ENCODE measurements at regions not wholly inside any gene's neighbourhood (a gene's known extent, or its start where the extent isn't known, plus 50 kb on each side); places are given as distances from the start of the nearest gene placed in this dataset.

DNA sequence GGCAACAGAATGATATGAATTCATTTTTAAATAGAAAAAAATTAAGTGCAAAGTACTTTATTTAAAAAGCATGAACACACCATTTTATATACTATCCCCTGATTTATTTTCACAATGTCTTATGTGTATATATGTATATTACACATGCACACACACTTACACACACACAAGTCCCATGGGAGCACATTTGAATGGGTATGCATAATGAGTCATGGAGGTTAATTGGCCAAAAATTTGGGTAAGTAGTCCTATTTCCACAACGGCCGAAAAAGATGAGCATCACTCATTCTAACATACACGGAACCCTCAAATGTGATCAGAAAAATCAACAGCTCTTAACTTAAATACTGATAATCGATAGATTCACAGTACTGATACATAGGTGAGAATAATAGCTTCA lies 97.4 kb upstream of the NABP1 start:
- TF ChIP-seq, protein P1, sequence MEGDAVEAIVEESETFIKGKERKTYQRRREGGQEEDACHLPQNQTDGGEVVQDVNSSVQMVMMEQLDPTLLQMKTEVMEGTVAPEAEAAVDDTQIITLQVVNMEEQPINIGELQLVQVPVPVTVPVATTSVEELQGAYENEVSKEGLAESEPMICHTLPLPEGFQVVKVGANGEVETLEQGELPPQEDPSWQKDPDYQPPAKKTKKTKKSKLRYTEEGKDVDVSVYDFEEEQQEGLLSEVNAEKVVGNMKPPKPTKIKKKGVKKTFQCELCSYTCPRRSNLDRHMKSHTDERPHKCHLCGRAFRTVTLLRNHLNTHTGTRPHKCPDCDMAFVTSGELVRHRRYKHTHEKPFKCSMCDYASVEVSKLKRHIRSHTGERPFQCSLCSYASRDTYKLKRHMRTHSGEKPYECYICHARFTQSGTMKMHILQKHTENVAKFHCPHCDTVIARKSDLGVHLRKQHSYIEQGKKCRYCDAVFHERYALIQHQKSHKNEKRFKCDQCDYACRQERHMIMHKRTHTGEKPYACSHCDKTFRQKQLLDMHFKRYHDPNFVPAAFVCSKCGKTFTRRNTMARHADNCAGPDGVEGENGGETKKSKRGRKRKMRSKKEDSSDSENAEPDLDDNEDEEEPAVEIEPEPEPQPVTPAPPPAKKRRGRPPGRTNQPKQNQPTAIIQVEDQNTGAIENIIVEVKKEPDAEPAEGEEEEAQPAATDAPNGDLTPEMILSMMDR (IDR thresholded peaks at IDR 0.05; ENCODE audit: borderline replicate concordance, extremely low read depth, low read length, poor library complexity, severe bottlenecking) = no peak
- no peak for TF ChIP-seq EZH2 (IDR thresholded peaks at IDR 0.05; ENCODE audit: borderline replicate concordance, low read depth, low read length, severe bottlenecking)
